GM23338 (cell line): ENCODE measurements at regions not wholly inside any gene's neighbourhood (a gene's known extent, or its start where the extent isn't known, plus 50 kb on each side); places are given as distances from the start of the nearest gene placed in this dataset.

ENCODE experiments used
- ATAC-seq: fragments of 200-7000 bp; cut with Tn5 transposase; 3 replicates; pipeline ENCODE4 v1.9.1; 2020
- DNase-seq: peaks from one replicate; pipeline ENCODE4 v3.0.0-alpha.2; 2015; ENCODE audit warnings: low spot score
- H2AFZ ChIP-seq: fragments of 200-600 bp; sonication (generic); 2 replicates; pipeline ENCODE4 v1.8.0; 2016; ENCODE audit warnings: antibody characterized with exemption, mild to moderate bottlenecking, moderate library complexity
- H3F3A ChIP-seq: fragments of 200-600 bp; sonication (generic); replicated peaks from 2 replicates; pipeline ENCODE4 v1.8.0; 2017; ENCODE audit warnings: antibody characterized with exemption, mixed run types, low read depth
- H3K27ac ChIP-seq: fragments of 200-600 bp; sonication (generic); 2 replicates; pipeline ENCODE4 v1.6.1; 2016; ENCODE audit warnings: low read depth
- H3K27me3 ChIP-seq: fragments of 200-600 bp; sonication (generic); 2 replicates; pipeline ENCODE4 v1.8.0; 2016; ENCODE audit warnings: mild to moderate bottlenecking, mixed run types, moderate library complexity; ENCODE audit not compliant: insufficient read depth
- H3K36me3 ChIP-seq: fragments of 200-600 bp; sonication (generic); 2 replicates; pipeline ENCODE4 v1.8.0; 2016; ENCODE audit warnings: mild to moderate bottlenecking; ENCODE audit not compliant: insufficient read depth
- H3K4me1 ChIP-seq: fragments of 200-600 bp; sonication (generic); 2 replicates; pipeline ENCODE4 v1.8.0; 2016; ENCODE audit warnings: mild to moderate bottlenecking, moderate library complexity; ENCODE audit not compliant: insufficient read depth
- H3K4me2 ChIP-seq: fragments of 200-600 bp; sonication (generic); 2 replicates; pipeline ENCODE4 v1.7.1; 2017; ENCODE audit warnings: mixed run types
- H3K4me3 ChIP-seq: fragments of 200-600 bp; sonication (generic); 2 replicates; pipeline ENCODE4 v1.6.1; 2016; ENCODE audit warnings: mixed run types
- H3K79me2 ChIP-seq: fragments of 200-600 bp; sonication (generic); replicated peaks from 2 replicates; pipeline ENCODE4 v1.8.0; 2017; ENCODE audit warnings: mild to moderate bottlenecking; ENCODE audit not compliant: insufficient read depth
- H3K9me2 ChIP-seq: fragments of 200-600 bp; sonication (generic); 2 replicates; pipeline ENCODE4 v1.8.0; 2017; ENCODE audit not compliant: insufficient read depth
- H4K20me1 ChIP-seq: fragments of 200-600 bp; sonication (generic); replicated peaks from 2 replicates; pipeline ENCODE4 v1.8.0; 2017; ENCODE audit warnings: mild to moderate bottlenecking; ENCODE audit not compliant: insufficient read depth
- H3K27ac Mint-ChIP-seq: 2 replicates; pipeline ENCODE4 v1.8.0; 2020; ENCODE audit warnings: inconsistent platforms, mild to moderate bottlenecking, moderate library complexity, mixed read lengths
- H3K27me3 Mint-ChIP-seq: 3 replicates; pipeline ENCODE4 v1.8.0; 2022; ENCODE audit warnings: low read depth, mild to moderate bottlenecking, moderate library complexity, mixed read lengths, inconsistent platforms; ENCODE audit not compliant: insufficient read depth, poor library complexity
- H3K36me3 Mint-ChIP-seq: 3 replicates; pipeline ENCODE4 v1.8.0; 2021; ENCODE audit warnings: low read depth, mild to moderate bottlenecking, inconsistent platforms, moderate library complexity, mixed read lengths
- H3K4me1 Mint-ChIP-seq: 3 replicates; pipeline ENCODE4 v1.8.0; 2020; ENCODE audit warnings: mild to moderate bottlenecking, inconsistent platforms, mixed read lengths
- H3K4me3 Mint-ChIP-seq: 3 replicates; pipeline ENCODE4 v1.8.0; 2021; ENCODE audit warnings: moderate library complexity, mild to moderate bottlenecking, inconsistent platforms, mixed read lengths
- H3K9me3 Mint-ChIP-seq: 3 replicates; pipeline ENCODE4 v1.8.0; 2020; ENCODE audit warnings: moderate library complexity, mild to moderate bottlenecking, inconsistent platforms, mixed read lengths
- CTCF ChIP-seq, 2 experiments: fragments of 200-600 bp in 1 of 2; sonication (generic) in 1 of 2; conservative IDR thresholded peaks; 2 replicates each; pipeline versions ENCODE4 v1.5.1 to v1.6.1; 2016 to 2017; ENCODE audit warnings: antibody characterized with exemption in 2 of 2, low read depth in 2 of 2, mild to moderate bottlenecking in 2 of 2, moderate library complexity in 1 of 2
- ZNF331 ChIP-seq: fragments of 250-450 bp; sonication (Bioruptor Pico); IDR thresholded peaks from 2 replicates; pipeline ENCODE4 v1.5.0; 2020; ENCODE audit warnings: low read depth, mild to moderate bottlenecking, moderate library complexity
- TF ChIP-seq, protein P1 (sequence below): fragments of 250-450 bp; sonication (Bioruptor Pico); IDR thresholded peaks from 2 replicates; pipeline ENCODE4 v1.5.0; 2020; ENCODE audit warnings: mild to moderate bottlenecking, moderate library complexity

DNA sequence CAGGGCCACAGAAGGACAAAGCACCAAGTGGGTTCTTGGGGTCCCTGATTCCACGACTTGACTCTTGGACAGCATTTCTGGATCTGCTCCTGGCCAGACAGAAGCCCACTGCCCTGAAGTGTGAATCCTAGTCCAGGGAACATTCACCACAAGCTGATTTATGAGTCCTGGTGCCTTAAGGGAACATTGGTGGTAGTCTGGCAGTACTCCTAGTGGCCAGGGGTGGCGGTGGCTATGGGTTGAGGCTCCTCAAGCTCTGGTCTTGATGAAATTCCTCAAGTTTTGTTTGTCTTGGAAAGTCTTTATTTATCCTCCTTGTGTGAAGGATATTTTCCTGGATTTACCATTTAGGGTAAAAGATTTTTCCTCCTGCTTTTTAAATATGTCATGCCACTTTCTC is 307.5 kb downstream of the PYDC2 start:
- peaks cover 6% of the 10 kb centered on the region; the same call in 1 of the 3 replicates for H3K9me3 Mint-ChIP-seq

More for the DNA sequence above, 307.5 kb downstream of the PYDC2 start:
- Histone ChIP-seq H2AFZ (no peak overlapping the region), H3K36me3 (no peaks in the 10 kb centered on the region), H3K4me3 (no peak overlapping the region), H3K79me2 (no peaks in the 10 kb centered on the region), H4K20me1 (no peaks in the 10 kb centered on the region), H3F3A (no peaks in the 10 kb centered on the region), H3K4me1 (no peaks in the 10 kb centered on the region), H3K9me2 (peaks cover 2% of the 10 kb centered on the region), H3K27ac (no peak overlapping the region), H3K27me3 (no peaks in the 10 kb centered on the region), H3K4me2 (no peak overlapping the region)
- DNase-seq: peak; percentile 49
- Mint-ChIP-seq H3K4me3 (no peak overlapping the region), H3K27me3 (no peaks in the 10 kb centered on the region), H3K36me3 (peaks cover 5% of the 10 kb centered on the region; the same call in 2 of the 3 replicates), H3K4me1 (peaks cover 6% of the 10 kb centered on the region), H3K27ac (no peak overlapping the region)
- ATAC-seq: peak; percentile 35; the same call in 1 of the 3 replicates
- TF ChIP-seq, protein P1, sequence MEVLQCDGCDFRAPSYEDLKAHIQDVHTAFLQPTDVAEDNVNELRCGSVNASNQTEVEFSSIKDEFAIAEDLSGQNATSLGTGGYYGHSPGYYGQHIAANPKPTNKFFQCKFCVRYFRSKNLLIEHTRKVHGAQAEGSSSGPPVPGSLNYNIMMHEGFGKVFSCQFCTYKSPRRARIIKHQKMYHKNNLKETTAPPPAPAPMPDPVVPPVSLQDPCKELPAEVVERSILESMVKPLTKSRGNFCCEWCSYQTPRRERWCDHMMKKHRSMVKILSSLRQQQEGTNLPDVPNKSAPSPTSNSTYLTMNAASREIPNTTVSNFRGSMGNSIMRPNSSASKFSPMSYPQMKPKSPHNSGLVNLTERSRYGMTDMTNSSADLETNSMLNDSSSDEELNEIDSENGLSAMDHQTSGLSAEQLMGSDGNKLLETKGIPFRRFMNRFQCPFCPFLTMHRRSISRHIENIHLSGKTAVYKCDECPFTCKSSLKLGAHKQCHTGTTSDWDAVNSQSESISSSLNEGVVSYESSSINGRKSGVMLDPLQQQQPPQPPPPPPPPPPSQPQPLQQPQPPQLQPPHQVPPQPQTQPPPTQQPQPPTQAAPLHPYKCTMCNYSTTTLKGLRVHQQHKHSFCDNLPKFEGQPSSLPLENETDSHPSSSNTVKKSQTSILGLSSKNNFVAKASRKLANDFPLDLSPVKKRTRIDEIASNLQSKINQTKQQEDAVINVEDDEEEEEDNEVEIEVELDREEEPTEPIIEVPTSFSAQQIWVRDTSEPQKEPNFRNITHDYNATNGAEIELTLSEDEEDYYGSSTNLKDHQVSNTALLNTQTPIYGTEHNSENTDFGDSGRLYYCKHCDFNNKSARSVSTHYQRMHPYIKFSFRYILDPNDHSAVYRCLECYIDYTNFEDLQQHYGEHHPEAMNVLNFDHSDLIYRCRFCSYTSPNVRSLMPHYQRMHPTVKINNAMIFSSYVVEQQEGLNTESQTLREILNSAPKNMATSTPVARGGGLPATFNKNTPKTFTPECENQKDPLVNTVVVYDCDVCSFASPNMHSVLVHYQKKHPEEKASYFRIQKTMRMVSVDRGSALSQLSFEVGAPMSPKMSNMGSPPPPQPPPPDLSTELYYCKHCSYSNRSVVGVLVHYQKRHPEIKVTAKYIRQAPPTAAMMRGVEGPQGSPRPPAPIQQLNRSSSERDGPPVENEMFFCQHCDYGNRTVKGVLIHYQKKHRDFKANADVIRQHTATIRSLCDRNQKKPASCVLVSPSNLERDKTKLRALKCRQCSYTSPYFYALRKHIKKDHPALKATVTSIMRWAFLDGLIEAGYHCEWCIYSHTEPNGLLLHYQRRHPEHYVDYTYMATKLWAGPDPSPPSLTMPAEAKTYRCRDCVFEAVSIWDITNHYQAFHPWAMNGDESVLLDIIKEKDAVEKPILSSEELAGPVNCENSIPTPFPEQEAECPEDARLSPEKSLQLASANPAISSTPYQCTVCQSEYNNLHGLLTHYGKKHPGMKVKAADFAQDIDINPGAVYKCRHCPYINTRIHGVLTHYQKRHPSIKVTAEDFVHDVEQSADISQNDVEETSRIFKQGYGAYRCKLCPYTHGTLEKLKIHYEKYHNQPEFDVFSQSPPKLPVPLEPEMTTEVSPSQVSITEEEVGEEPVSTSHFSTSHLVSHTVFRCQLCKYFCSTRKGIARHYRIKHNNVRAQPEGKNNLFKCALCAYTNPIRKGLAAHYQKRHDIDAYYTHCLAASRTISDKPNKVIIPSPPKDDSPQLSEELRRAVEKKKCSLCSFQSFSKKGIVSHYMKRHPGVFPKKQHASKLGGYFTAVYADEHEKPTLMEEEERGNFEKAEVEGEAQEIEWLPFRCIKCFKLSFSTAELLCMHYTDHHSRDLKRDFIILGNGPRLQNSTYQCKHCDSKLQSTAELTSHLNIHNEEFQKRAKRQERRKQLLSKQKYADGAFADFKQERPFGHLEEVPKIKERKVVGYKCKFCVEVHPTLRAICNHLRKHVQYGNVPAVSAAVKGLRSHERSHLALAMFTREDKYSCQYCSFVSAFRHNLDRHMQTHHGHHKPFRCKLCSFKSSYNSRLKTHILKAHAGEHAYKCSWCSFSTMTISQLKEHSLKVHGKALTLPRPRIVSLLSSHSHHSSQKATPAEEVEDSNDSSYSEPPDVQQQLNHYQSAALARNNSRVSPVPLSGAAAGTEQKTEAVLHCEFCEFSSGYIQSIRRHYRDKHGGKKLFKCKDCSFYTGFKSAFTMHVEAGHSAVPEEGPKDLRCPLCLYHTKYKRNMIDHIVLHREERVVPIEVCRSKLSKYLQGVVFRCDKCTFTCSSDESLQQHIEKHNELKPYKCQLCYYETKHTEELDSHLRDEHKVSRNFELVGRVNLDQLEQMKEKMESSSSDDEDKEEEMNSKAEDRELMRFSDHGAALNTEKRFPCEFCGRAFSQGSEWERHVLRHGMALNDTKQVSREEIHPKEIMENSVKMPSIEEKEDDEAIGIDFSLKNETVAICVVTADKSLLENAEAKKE (CRISPR knock-in tag): 0 out of 2 replicates have a peak, but pooled peaks have one; percentile 29
- TF ChIP-seq ZNF331 (no peak), CTCF (conservative IDR thresholded peaks at IDR 0.05; ENCODE audit: low read depth in 2 of 2) (peak; percentile 46 to 56)
